HepG2 (cell line): ENCODE measurements at regions not wholly inside any gene's neighbourhood (a gene's known extent, or its start where the extent isn't known, plus 50 kb on each side); places are given as distances from the start of the nearest gene placed in this dataset.

ENCODE experiments used
- CREB1 ChIP-seq, 2 experiments: fragments of 450-650 bp in 1 of 2; IDR thresholded peaks; 2 replicates each; pipeline ENCODE4 v1.6.1; 2016 to 2017; ENCODE audit warnings: control low read depth in 1 of 2, mild to moderate bottlenecking in 1 of 2, missing compliant biosample characterization in 1 of 2, missing genetic modification characterization in 1 of 2
- FOXK1 ChIP-seq: sonication (generic); formaldehyde crosslinking; IDR thresholded peaks from 2 replicates; pipeline ENCODE4 v1.4.0; 2020; ENCODE audit warnings: low read depth, missing genetic modification reagents, borderline replicate concordance
- NCOA1 ChIP-seq: sonication (generic); formaldehyde crosslinking; IDR thresholded peaks from 2 replicates; pipeline ENCODE4 v1.9.0; 2021; ENCODE audit warnings: missing genetic modification reagents
- NRL ChIP-seq: sonication (generic); formaldehyde crosslinking; IDR thresholded peaks from 2 replicates; pipeline ENCODE4 v1.5.0; 2020; ENCODE audit warnings: missing genetic modification reagents, mild to moderate bottlenecking, moderate library complexity, borderline replicate concordance
- POLR2A ChIP-seq, 2 experiments: IDR thresholded peaks; 2 replicates each; pipeline ENCODE4 v1.6.1; 2011; ENCODE audit warnings: low read depth in 2 of 2, low read length in 2 of 2, mild to moderate bottlenecking in 1 of 2, moderate library complexity in 1 of 2; ENCODE audit not compliant: insufficient read depth in 1 of 2
- RBFOX2 ChIP-seq: fragments of 200-400 bp; formaldehyde crosslinking; IDR thresholded peaks from 2 replicates; pipeline ENCODE4 v1.6.1; 2017; ENCODE audit warnings: low read depth, mild to moderate bottlenecking, low read length
- U2AF2 ChIP-seq: fragments of 200-400 bp; formaldehyde crosslinking; IDR thresholded peaks from 2 replicates; pipeline ENCODE4 v1.6.1; 2017; ENCODE audit warnings: low read depth, mild to moderate bottlenecking, low read length
- ZBTB1 ChIP-seq: sonication (generic); formaldehyde crosslinking; IDR thresholded peaks from 2 replicates; pipeline ENCODE4 v1.4.0; 2020; ENCODE audit warnings: missing genetic modification reagents, borderline replicate concordance
- TF ChIP-seq, protein P1 (sequence below): sonication (generic); formaldehyde crosslinking; IDR thresholded peaks from 2 replicates; pipeline ENCODE4 v1.4.0; 2020; ENCODE audit warnings: missing genetic modification reagents
- TF ChIP-seq, protein P2 (sequence below): sonication (generic); IDR thresholded peaks from 2 replicates; pipeline ENCODE4 v1.6.1; 2016; ENCODE audit warnings: low read depth, borderline replicate concordance

DNA sequence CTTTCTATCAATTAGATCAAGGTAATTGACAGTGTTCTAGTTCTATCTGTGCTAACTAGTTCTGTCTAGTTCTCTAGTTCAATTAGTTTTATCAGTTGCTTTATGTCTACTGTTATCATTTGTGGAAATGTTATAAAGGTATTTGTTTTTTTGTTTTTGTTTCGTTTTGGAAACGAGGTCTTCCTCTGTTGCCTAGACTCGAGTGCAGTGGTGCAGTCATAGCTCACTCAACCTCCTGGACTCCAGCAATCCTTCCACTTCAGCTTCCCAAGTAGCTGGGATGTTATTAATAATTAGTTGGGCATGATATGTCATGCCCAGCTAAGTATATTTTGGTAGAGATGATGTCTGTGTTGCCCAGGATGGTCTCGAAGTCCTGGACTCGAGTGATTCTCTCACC is 1682.8 kb upstream of the LRRTM1 start:
- TF ChIP-seq U2AF2 (no peak), CREB1 (IDR thresholded peaks at IDR 0.05) (no peak), CREB1 (CRISPR knock-in tag; IDR thresholded peaks at IDR 0.05) (no peak), NCOA1 (CRISPR knock-in tag) (no peak), NRL (CRISPR knock-in tag) (no peak), ZBTB1 (CRISPR knock-in tag) (no peak), RBFOX2 (no peak), FOXK1 (no peak), POLR2A (IDR thresholded peaks at IDR 0.05; ENCODE audit: insufficient read depth in 1 of 2, low read depth in 2 of 2, low read length in 2 of 2) (no peak)
- TF ChIP-seq, protein P1, sequence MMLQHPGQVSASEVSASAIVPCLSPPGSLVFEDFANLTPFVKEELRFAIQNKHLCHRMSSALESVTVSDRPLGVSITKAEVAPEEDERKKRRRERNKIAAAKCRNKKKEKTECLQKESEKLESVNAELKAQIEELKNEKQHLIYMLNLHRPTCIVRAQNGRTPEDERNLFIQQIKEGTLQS (CRISPR knock-in tag) = no peak
- TF ChIP-seq, protein P2, sequence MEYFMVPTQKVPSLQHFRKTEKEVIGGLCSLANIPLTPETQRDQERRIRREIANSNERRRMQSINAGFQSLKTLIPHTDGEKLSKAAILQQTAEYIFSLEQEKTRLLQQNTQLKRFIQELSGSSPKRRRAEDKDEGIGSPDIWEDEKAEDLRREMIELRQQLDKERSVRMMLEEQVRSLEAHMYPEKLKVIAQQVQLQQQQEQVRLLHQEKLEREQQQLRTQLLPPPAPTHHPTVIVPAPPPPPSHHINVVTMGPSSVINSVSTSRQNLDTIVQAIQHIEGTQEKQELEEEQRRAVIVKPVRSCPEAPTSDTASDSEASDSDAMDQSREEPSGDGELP = no peak
